ENCODE measurements at regions not wholly inside any gene's neighbourhood (a gene's known extent, or its start where the extent isn't known, plus 50 kb on each side); places are given as distances from the start of the nearest gene placed in this dataset.

DNA sequence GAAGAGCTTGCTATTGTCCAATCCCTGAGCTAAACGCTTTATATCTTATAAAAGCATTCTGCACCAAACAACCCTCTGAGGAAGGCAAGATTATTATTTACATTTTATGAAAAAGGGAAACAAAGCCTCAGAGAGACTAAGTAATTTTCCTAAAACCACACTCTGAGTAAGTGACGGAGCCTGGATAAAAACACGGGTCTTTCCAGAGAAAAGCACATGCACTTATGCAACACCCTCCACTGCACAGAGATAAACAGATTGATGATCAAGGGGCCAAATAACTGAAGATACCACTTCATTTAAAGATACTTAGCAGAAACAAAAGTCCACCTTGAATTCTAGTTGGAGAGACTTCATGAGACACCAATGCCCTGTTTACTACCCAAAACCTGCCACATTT is 214.7 kb upstream of the PDE10A start:
- no peaks in the 10 kb centered on the region for H3K36me3 ChIP-seq (ENCODE audit: low read depth, low read length)
- intact Hi-C loops (cut with micrococcal nuclease) = no loop called here
- BruUV-seq (replicated peaks) = no TSS peak
- H2AFZ ChIP-seq (ENCODE audit: low read length) = no peak overlapping the region
- ChIA-PET CTCF (no interaction called here), POLR2A (ENCODE audit: unreplicated experiment) (no interaction called here)
- H3K27ac ChIP-seq (ENCODE audit: low read length) = no peak overlapping the region
- no peak overlapping the region for H3K9ac ChIP-seq (ENCODE audit: low read length)
- no peak for ATAC-seq
- DNase-seq = no peak
- no peaks in the 10 kb centered on the region for H3F3A ChIP-seq (ENCODE audit: low read length, unreplicated experiment)
- TF ChIP-seq EZH2phosphoT487 (IDR thresholded peaks at IDR 0.05; ENCODE audit: borderline replicate concordance, low read length) (no peak), EZH2 (IDR thresholded peaks at IDR 0.05; ENCODE audit: low read length, unreplicated experiment) (no peak), CTCF (conservative IDR thresholded peaks at IDR 0.05; ENCODE audit: low read depth, low read length) (no peak)
- no peaks in the 10 kb centered on the region for H3K79me2 ChIP-seq (ENCODE audit: low read length)
- H3K9me3 ChIP-seq (ENCODE audit: low read length) = no peaks in the 10 kb centered on the region
- peaks cover 36% of the 10 kb centered on the region; the same call in 1 of the 2 replicates for H3K27me3 ChIP-seq (ENCODE audit: low read length)
- H3K4me2 ChIP-seq (ENCODE audit: low read length) = no peak overlapping the region
- H4K20me1 ChIP-seq (ENCODE audit: low read length) = no peaks in the 10 kb centered on the region
- no peak overlapping the region for H3K4me3 ChIP-seq (ENCODE audit: low read length)
- no peaks in the 10 kb centered on the region for H3K4me1 ChIP-seq (ENCODE audit: insufficient read depth, low read length)
- H3K9me2 ChIP-seq (replicated peaks; ENCODE audit: low read length) = no peaks in the 10 kb centered on the region

- no peak overlapping the region for H2AFZ ChIP-seq (ENCODE audit: low read length)
- no peaks in the 10 kb centered on the region for H3K36me3 ChIP-seq (ENCODE audit: low read depth, low read length)
- no peak overlapping the region for H3K4me3 ChIP-seq (ENCODE audit: low read length)
- H3K79me2 ChIP-seq (ENCODE audit: low read length) = no peaks in the 10 kb centered on the region
- CTCF ChIA-PET = no interaction called here
- peaks cover 39% of the 10 kb centered on the region; the same call in 1 of the 2 replicates for H3K27me3 ChIP-seq (ENCODE audit: low read length)
- ATAC-seq = no peak
- no peak for TF ChIP-seq EZH2phosphoT487 (IDR thresholded peaks at IDR 0.05; ENCODE audit: borderline replicate concordance, low read length)
- no peak for TF ChIP-seq EZH2 (IDR thresholded peaks at IDR 0.05; ENCODE audit: low read length, unreplicated experiment)
- no peak for TF ChIP-seq CTCF (conservative IDR thresholded peaks at IDR 0.05; ENCODE audit: low read depth, low read length)
- BruUV-seq (replicated peaks) = no TSS peak
- no peak overlapping the region for H3K27ac ChIP-seq (ENCODE audit: low read length)
- no peaks in the 10 kb centered on the region for H3F3A ChIP-seq (ENCODE audit: low read length, unreplicated experiment)
- no peak overlapping the region for H3K9ac ChIP-seq (ENCODE audit: low read length)
- H3K9me2 ChIP-seq (replicated peaks; ENCODE audit: low read length) = no peaks in the 10 kb centered on the region
- H4K20me1 ChIP-seq (ENCODE audit: low read length) = no peaks in the 10 kb centered on the region
- no peaks in the 10 kb centered on the region for H3K4me1 ChIP-seq (ENCODE audit: insufficient read depth, low read length)
- intact Hi-C loops (cut with micrococcal nuclease) = no loop called here
- H3K4me2 ChIP-seq (ENCODE audit: low read length) = no peak overlapping the region
- POLR2A ChIA-PET (ENCODE audit: unreplicated experiment) = no interaction called here
- no peaks in the 10 kb centered on the region for H3K9me3 ChIP-seq (ENCODE audit: low read length)
- no peak for DNase-seq
Measured at GRCh38 chr6:165877192-165877591, 214.2 kb upstream of the PDE10A start.

DNA sequence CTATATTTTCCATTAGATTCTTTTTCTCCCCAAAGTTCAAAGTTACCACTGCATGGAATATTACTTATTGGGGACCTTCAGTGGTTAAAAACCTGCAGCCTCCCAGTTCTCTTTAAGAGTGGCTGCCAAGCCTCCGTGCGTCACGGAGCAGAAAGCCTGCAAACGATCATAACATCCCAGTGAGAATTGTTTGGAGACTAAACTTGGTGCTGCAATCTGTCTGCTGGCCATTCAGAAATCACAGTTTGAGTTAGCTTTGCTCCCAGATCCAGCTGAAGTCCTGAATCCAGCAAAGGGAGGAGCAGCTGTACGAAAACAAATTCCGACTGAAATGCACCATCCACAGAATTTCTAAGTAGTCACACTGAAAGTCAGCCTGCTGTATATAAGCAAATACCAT is 213.5 kb upstream of the PDE10A start:
- Histone ChIP-seq H2AFZ (ENCODE audit: low read length) (no peak overlapping the region), H3K9me3 (ENCODE audit: low read length) (no peaks in the 10 kb centered on the region), H4K20me1 (ENCODE audit: low read length) (no peaks in the 10 kb centered on the region), H3K9ac (ENCODE audit: low read length) (no peak overlapping the region), H3F3A (ENCODE audit: low read length, unreplicated experiment) (no peaks in the 10 kb centered on the region), H3K4me3 (ENCODE audit: low read length) (no peak overlapping the region), H3K79me2 (ENCODE audit: low read length) (no peaks in the 10 kb centered on the region), H3K4me2 (ENCODE audit: low read length) (no peak overlapping the region), H3K27ac (ENCODE audit: low read length) (no peak overlapping the region), H3K9me2 (replicated peaks; ENCODE audit: low read length) (no peaks in the 10 kb centered on the region), H3K4me1 (ENCODE audit: insufficient read depth, low read length) (no peaks in the 10 kb centered on the region), H3K27me3 (ENCODE audit: low read length) (peaks cover 36% of the 10 kb centered on the region), H3K36me3 (ENCODE audit: low read depth, low read length) (no peaks in the 10 kb centered on the region)
- POLR2A ChIA-PET (ENCODE audit: unreplicated experiment) = no interaction called here
- ATAC-seq (no peak), DNase-seq (no peak)
- TF ChIP-seq CTCF (conservative IDR thresholded peaks at IDR 0.05; ENCODE audit: low read depth, low read length) = no peak
- TF ChIP-seq EZH2phosphoT487 (IDR thresholded peaks at IDR 0.05; ENCODE audit: borderline replicate concordance, low read length) = no peak
- no peak for TF ChIP-seq EZH2 (IDR thresholded peaks at IDR 0.05; ENCODE audit: low read length, unreplicated experiment)
- no TSS peak for BruUV-seq (replicated peaks)
- CTCF ChIA-PET = no interaction called here
- intact Hi-C loops (cut with micrococcal nuclease) = no loop called here
